Limb (tissue), 2 donors: ENCODE measurements at regions not wholly inside any gene's neighbourhood (a gene's known extent, or its start where the extent isn't known, plus 50 kb on each side); places are given as distances from the start of the nearest gene placed in this dataset.
"Not testable (repeated sequence)": the region's sequence is repeated elsewhere in the genome, so short reads cannot be mapped to it uniquely, and the experiment has no call there.

Experiments
- DNase-seq, 2 donors: peaks; one replicate each; pipeline ENCODE4 v3.0.0-alpha.2; 2016; ENCODE audit errors: extremely low spot score in 2 of 2

GRCh38 chr2:185374878-185375277 is 363.7 kb upstream of the FSIP2 start:
- no peak for DNase-seq

DNA sequence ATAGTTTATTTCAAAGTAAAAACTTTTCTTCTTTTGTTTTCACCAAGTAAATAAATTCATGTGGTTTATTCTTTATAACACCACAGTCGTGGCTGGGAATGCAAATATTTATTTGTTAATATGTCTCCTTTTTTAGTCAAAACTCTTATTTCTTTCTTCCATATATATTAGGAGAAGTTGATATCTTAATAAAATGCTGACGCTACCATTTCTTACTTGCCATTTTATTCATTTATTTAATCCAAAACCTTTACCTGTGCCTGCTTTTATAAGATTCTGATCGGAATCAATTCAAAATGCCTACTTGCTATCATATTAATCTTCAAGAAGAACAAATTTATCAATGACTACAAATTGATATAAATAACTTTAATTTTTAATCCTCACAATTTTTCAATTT is 362.9 kb upstream of the FSIP2 start:
- no peak for DNase-seq

DNA sequence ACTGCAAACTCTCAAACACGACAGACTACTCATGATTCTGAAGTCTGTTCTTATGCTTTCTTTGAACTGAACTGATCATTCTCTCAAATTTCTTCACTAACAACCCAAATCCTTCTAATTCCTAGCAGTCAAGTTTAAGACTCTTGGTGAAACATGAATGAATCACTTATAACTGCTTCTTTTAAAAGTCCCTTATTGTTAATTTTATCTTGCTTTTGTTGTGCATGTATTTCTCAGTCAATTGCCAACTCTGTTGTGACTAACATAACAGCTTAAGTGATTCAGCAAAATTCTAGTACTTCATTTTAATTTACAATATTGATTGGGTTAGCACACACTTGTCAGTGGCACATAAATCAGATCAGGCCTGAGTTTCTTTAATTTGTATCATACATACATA is 357.0 kb upstream of the FSIP2 start:
- DNase-seq = no peak

DNA sequence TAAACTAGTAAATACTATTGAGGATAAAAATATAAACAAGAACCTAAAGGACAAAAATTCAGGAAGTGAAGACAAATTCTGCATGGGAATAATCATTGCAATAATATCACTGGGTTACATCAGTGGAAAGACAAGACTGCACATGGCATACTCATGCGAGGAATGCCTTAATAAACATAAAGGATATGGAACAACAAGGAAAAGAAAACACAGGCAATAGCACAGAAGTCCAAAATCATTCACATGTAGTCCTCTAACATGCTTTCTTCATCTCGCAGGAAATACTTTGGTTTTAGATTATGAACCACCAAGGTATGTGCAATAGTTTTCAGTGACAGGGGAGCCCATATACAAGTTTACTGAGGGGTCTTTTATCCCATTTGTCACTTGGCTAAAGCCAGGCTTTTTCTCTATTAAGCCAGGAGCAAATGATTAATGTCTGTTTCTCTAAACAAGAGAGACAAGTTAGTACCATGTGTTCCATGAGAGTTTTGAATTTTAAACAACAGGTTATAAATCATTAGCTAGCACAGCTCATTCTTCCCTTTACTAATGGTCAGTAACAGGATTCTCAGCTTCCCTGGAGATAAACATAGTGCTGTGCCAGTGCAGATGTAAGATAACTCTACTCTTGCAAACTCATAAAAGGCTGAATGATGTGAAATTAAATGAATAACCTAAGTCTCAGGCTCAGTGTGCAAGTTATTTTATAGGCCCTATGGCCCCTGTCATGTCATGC is 353.6 kb upstream of the FSIP2 start:
- no peak for DNase-seq

DNA sequence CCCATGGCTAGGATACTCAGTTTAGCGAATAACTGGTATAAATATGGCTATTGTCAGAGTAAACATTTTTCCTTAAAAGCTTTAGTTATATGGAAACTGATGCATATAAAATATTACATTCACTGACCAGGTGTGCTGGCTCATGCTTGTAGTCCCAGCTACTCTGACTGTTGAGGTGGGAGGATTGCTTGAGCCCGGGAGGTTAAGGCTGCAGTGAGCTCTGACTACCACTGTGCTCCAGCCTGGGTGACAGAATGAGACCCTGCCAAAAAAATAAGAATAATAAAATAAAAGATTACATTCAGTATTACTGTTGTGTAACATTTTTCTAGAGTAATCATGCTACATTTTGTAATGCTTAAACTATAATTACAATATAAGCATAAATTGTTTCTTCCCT is 350.4 kb upstream of the FSIP2 start:
- DNase-seq = no peak

- DNase-seq = no peak
Measured at GRCh38 chr2:185391543-185391942, 347.1 kb upstream of the FSIP2 start.

GRCh38 chr2:185393091-185393490 is 345.5 kb upstream of the FSIP2 start:
- no peak for DNase-seq

- DNase-seq = no peak
Measured at GRCh38 chr2:185402474-185402873, 336.1 kb upstream of the FSIP2 start.

DNA sequence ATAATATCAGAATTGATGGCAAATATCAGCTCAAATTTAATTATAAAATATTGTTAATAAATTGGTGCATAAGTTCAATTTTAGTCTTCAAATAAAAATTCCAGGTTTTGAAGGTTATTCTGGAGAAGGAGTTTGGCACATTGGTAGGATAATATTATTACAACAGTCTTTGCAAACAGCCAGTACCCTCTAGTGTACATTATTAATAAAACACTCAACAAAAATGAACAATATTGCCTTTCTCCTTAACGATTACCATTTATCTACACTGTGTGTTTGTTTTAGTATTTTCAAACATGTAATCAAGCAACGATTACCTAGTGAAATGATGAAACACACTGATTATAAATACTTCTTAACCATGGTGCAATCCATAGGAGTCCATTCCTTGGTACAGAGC is 334.0 kb upstream of the FSIP2 start:
- DNase-seq = no peak

GRCh38 chr2:185417111-185417510 is 321.5 kb upstream of the FSIP2 start:
- no peak for DNase-seq

- DNase-seq = no peak
Measured at GRCh38 chr2:185417688-185418087, 320.9 kb upstream of the FSIP2 start.

DNA sequence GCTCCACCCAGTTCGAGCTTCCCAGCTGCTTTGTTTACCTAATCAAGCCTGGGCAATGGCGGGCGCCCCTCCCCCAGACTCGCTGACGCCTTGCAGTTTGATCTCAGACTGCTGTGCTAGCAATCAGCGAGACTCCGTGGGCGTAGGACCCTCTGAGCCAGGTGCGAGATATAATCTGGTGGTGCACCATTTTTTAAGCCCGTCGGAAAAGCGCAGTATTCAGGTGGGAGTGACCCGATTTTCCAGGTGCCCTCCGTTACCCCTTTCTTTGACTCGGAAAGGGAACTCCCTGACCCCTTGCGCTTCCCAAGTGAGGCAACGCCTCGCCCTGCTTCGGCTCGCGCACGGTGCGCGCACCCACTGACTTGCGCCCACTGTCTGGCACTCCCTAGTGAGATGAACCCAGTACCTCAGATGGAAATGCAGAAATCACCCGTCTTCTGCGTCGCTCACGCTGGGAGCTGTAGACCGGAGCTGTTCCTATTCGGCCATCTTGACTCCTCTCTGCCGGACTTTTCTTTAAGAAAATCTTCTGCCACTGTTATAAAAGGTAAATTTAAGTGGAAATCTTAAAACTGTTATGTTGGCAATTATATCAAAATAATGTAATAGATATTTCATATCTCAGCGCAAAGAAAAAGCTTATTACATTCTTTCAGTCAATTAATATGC is 313.5 kb upstream of the FSIP2 start:
- not testable (repeated sequence) for DNase-seq

DNA sequence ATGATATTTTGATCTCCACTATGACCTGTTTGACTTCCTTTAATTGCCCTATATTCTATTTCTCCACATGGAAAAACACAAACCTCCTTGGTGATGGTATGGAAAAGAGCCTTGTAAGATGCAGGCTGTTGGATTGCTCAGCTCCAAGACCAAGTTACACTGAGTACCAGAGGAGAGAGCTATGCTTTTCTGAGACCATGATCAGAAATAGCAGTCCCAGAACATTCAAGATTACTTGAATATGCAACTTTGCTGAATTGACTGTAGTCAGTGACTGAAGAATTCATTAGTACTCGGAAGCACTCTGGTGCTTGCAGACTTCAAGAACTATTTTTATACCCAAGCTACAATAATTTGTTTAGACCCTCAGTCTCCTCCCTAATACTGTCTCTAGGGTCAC is 310.6 kb upstream of the FSIP2 start:
- DNase-seq = no peak

DNA sequence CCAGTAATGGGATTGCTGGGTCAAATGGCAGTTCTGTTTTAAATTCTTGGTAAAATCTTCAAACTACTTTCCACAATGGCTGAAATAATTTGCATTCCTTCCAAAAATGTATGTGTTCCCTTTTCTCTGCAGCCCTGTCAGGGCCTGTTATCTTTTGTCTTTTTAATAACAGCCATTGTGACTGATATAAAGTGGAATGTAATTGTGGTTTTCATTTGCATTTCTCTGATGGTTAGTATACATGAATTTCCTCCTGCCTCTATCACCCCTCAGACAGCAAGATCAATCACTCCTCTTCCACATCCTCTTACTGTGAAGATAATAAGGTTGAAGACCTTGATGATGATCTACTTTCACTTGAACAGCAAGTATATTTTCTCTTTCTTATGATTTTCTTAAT is 304.8 kb upstream of the FSIP2 start:
- no peak for DNase-seq

- no peak for DNase-seq
Measured at GRCh38 chr2:185436787-185437372, 301.7 kb upstream of the FSIP2 start.

- no peak for DNase-seq
Measured at GRCh38 chr2:185441486-185442005, 297.1 kb upstream of the FSIP2 start.

GRCh38 chr2:185456517-185456916 is 282.1 kb upstream of the FSIP2 start:
- peak in 1 of 2 donors; percentile 30 for DNase-seq

DNA sequence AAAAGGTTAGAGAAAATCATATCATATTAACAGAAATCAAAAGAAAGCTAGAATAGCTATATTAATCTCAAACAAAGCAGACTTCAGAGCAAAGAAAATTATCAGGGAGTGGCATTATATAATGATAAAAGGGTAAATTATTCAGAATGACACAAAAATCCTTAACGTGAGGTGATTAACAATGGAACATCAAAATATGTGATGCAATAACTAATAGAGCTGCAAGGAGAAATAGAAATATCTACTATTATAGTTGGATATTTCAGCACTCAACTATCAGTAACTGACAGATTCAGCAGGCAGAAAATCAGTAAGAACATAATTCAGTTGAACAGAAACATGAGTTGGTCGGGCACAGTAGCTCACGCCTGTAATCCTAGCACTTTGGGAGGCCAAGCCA is 275.1 kb upstream of the FSIP2 start:
- DNase-seq = no peak

- no peak for DNase-seq
Measured at GRCh38 chr2:185466915-185467314, 271.7 kb upstream of the FSIP2 start.

- DNase-seq = no peak
Measured at GRCh38 chr2:185471441-185471840, 267.2 kb upstream of the FSIP2 start.

DNA sequence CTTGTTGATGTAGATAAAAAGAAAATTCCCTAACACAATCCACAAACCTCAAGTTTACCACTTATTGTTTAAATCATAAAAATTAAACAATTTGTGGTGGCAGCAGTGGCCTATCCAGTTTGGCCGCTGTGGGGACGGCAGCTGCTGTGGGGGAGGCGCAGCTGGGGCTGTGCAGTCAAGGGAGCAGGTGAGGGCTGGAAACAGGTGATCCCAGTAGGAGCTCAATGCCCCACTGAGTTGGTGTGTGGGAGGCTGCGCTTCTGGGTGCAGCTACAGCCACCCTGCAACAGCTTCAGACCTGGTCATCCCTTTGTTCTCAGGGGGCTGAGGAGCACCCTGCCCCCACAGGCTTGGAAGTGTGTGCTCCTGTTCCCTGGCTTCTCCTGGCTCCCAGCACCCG is 266.0 kb upstream of the FSIP2 start:
- DNase-seq = no peak

DNA sequence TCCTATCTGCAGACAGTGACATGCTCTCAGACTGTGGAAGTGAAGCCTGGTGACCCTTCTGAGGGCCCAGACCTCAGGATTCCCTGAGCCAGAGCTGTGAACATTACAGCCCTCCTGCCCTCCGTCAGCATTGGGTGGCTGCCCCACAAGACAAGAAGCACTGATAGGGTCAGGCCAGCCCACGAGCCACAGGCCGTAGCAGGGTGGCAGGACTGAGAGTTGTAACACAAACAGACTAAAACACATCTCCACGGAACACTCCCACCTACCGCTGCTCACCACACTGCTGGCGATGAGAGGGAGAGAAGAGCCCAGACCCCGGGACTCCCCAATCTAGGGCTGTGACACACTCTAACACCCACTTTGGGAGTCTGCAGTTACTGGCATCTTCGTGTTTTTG is 264.8 kb upstream of the FSIP2 start:
- DNase-seq = no peak

- no peak for DNase-seq
Measured at GRCh38 chr2:185475914-185476313, 262.7 kb upstream of the FSIP2 start.
